ENCODE measurements at regions not wholly inside any gene's neighbourhood (a gene's known extent, or its start where the extent isn't known, plus 50 kb on each side); places are given as distances from the start of the nearest gene placed in this dataset.

- no peak for DNase-seq
Measured at GRCh38 chr2:236856848-236857235, 228.8 kb upstream of the COPS8 start.

- DNase-seq, result no peak
Measured at GRCh38 chr2:236857246-236857645, 228.4 kb upstream of the COPS8 start.

- DNase-seq, result no peak
Measured at GRCh38 chr2:236857781-236858180, 227.9 kb upstream of the COPS8 start.

- no peak for DNase-seq
Measured at GRCh38 chr2:236858661-236859060, 227.0 kb upstream of the COPS8 start.

- no peak for DNase-seq
Measured at GRCh38 chr2:236859908-236860307, 225.8 kb upstream of the COPS8 start.

GRCh38 chr2:236861196-236861875 is 224.4 kb upstream of the COPS8 start:
- DNase-seq, result no peak

- DNase-seq, result no peak
Measured at GRCh38 chr2:236861944-236862343, 223.7 kb upstream of the COPS8 start.

- DNase-seq, result no peak
Measured at GRCh38 chr2:236862526-236862925, 223.2 kb upstream of the COPS8 start.

GRCh38 chr2:236862961-236863728 is 222.5 kb upstream of the COPS8 start:
- DNase-seq, result no peak

GRCh38 chr2:236863729-236864126 is 222.0 kb upstream of the COPS8 start:
- no peak for DNase-seq

- no peak for DNase-seq
Measured at GRCh38 chr2:236865052-236865451, 220.6 kb upstream of the COPS8 start.

- no peak for DNase-seq
Measured at GRCh38 chr2:236866542-236867340, 218.9 kb upstream of the COPS8 start.

GRCh38 chr2:236867441-236868260 is 218.0 kb upstream of the COPS8 start:
- no peak for DNase-seq

GRCh38 chr2:236870370-236870769 is 215.3 kb upstream of the COPS8 start:
- no peak for DNase-seq

- no peak for DNase-seq
Measured at GRCh38 chr2:236871500-236872001, 214.1 kb upstream of the COPS8 start.

GRCh38 chr2:236872015-236872414 is 213.7 kb upstream of the COPS8 start:
- no peak for DNase-seq

- no peak for DNase-seq
Measured at GRCh38 chr2:236872981-236873380, 212.7 kb upstream of the COPS8 start.

GRCh38 chr2:236873636-236874035 is 212.1 kb upstream of the COPS8 start:
- no peak for DNase-seq

GRCh38 chr2:236874866-236875481 is 210.7 kb upstream of the COPS8 start:
- DNase-seq, result no peak

- no peak for DNase-seq
Measured at GRCh38 chr2:236875906-236876505, 209.7 kb upstream of the COPS8 start.

GRCh38 chr2:236876642-236877041 is 209.0 kb upstream of the COPS8 start:
- DNase-seq, result no peak
